ENCODE measurements at regions not wholly inside any gene's neighbourhood (a gene's known extent, or its start where the extent isn't known, plus 50 kb on each side); places are given as distances from the start of the nearest gene placed in this dataset.

GRCh38 chr1:29753771-29754572 lies 517.6 kb downstream of the PTPRU start:
- Histone ChIP-seq H3K4me2 (ENCODE audit: low read length) (no peak overlapping the region), H3K79me2 (ENCODE audit: control insufficient read depth, low read length) (no peaks in the 10 kb centered on the region), H3K9me2 (replicated peaks; ENCODE audit: control insufficient read depth, low read length) (no peaks in the 10 kb centered on the region), H3K36me3 (ENCODE audit: control insufficient read depth, low read length) (no peaks in the 10 kb centered on the region), H3F3A (ENCODE audit: control insufficient read depth, insufficient read depth) (no peaks in the 10 kb centered on the region), H3K4me1 (ENCODE audit: control insufficient read depth, low read length) (no peaks in the 10 kb centered on the region), H3K27me3 (ENCODE audit: control insufficient read depth, low read length) (no peaks in the 10 kb centered on the region), H4K20me1 (ENCODE audit: control insufficient read depth, insufficient read depth, low read depth, low read length) (no peaks in the 10 kb centered on the region), H3K9me3 (ENCODE audit: control insufficient read depth, insufficient read depth, low read length) (no peaks in the 10 kb centered on the region), H3K27ac (ENCODE audit: low read depth, low read length) (no peak overlapping the region), H3K4me3 (ENCODE audit: low read length) (no peak overlapping the region)
- TF ChIP-seq CTCF (IDR thresholded peaks at IDR 0.05; ENCODE audit: low read depth, low read length, poor library complexity, severe bottlenecking) (no peak), EZH2phosphoT487 (IDR thresholded peaks at IDR 0.05; ENCODE audit: borderline replicate concordance, low read length) (no peak)

- no peaks in the 10 kb centered on the region for H3F3A ChIP-seq (ENCODE audit: control insufficient read depth, insufficient read depth)
- H3K4me2 ChIP-seq (ENCODE audit: low read length) = no peak overlapping the region
- H3K4me3 ChIP-seq (ENCODE audit: low read length) = no peak overlapping the region
- H3K27me3 ChIP-seq (ENCODE audit: control insufficient read depth, low read length) = no peaks in the 10 kb centered on the region
- H3K36me3 ChIP-seq (ENCODE audit: control insufficient read depth, low read length) = no peaks in the 10 kb centered on the region
- no peaks in the 10 kb centered on the region for H4K20me1 ChIP-seq (ENCODE audit: control insufficient read depth, insufficient read depth, low read depth, low read length)
- H3K4me1 ChIP-seq (ENCODE audit: control insufficient read depth, low read length) = no peaks in the 10 kb centered on the region
- no peaks in the 10 kb centered on the region for H3K79me2 ChIP-seq (ENCODE audit: control insufficient read depth, low read length)
- no peak overlapping the region for H3K27ac ChIP-seq (ENCODE audit: low read depth, low read length)
- H3K9me3 ChIP-seq (ENCODE audit: control insufficient read depth, insufficient read depth, low read length) = no peaks in the 10 kb centered on the region
- no peak for TF ChIP-seq EZH2phosphoT487 (IDR thresholded peaks at IDR 0.05; ENCODE audit: borderline replicate concordance, low read length)
- TF ChIP-seq CTCF (IDR thresholded peaks at IDR 0.05; ENCODE audit: low read depth, low read length, poor library complexity, severe bottlenecking) = no peak
- no peaks in the 10 kb centered on the region for H3K9me2 ChIP-seq (replicated peaks; ENCODE audit: control insufficient read depth, low read length)
These were observed 516.9 kb downstream of the PTPRU start for GRCh38 chr1:29753244-29753643.

- no peaks in the 10 kb centered on the region for H3K9me2 ChIP-seq (replicated peaks; ENCODE audit: control insufficient read depth, low read length)
- H3K79me2 ChIP-seq (ENCODE audit: control insufficient read depth, low read length) = no peaks in the 10 kb centered on the region
- TF ChIP-seq EZH2phosphoT487 (IDR thresholded peaks at IDR 0.05; ENCODE audit: borderline replicate concordance, low read length) = no peak
- TF ChIP-seq CTCF (IDR thresholded peaks at IDR 0.05; ENCODE audit: low read depth, low read length, poor library complexity, severe bottlenecking) = no peak
- H3K4me2 ChIP-seq (ENCODE audit: low read length) = no peak overlapping the region
- no peaks in the 10 kb centered on the region for H3F3A ChIP-seq (ENCODE audit: control insufficient read depth, insufficient read depth)
- H3K4me1 ChIP-seq (ENCODE audit: control insufficient read depth, low read length) = no peaks in the 10 kb centered on the region
- H3K27me3 ChIP-seq (ENCODE audit: control insufficient read depth, low read length) = no peaks in the 10 kb centered on the region
- H3K36me3 ChIP-seq (ENCODE audit: control insufficient read depth, low read length) = no peaks in the 10 kb centered on the region
- H4K20me1 ChIP-seq (ENCODE audit: control insufficient read depth, insufficient read depth, low read depth, low read length) = no peaks in the 10 kb centered on the region
- no peaks in the 10 kb centered on the region for H3K9me3 ChIP-seq (ENCODE audit: control insufficient read depth, insufficient read depth, low read length)
- H3K27ac ChIP-seq (ENCODE audit: low read depth, low read length) = no peak overlapping the region
- no peak overlapping the region for H3K4me3 ChIP-seq (ENCODE audit: low read length)
These were observed 515.8 kb downstream of the PTPRU start for GRCh38 chr1:29752141-29752540.
